Skeletal muscle cell (primary cell): ENCODE measurements at regions not wholly inside any gene's neighbourhood (a gene's known extent, or its start where the extent isn't known, plus 50 kb on each side); places are given as distances from the start of the nearest gene placed in this dataset.

ENCODE experiments used
- DNase-seq: peaks from one replicate; pipeline ENCODE4 v3.0.0-alpha.2; 2010; ENCODE audit warnings: low read depth
- H3K4me3 ChIP-seq: 2 replicates; pipeline ENCODE4 v1.5.1; 2011; ENCODE audit warnings: low read depth, mild to moderate bottlenecking, control low read depth, low read length, moderate library complexity

DNA sequence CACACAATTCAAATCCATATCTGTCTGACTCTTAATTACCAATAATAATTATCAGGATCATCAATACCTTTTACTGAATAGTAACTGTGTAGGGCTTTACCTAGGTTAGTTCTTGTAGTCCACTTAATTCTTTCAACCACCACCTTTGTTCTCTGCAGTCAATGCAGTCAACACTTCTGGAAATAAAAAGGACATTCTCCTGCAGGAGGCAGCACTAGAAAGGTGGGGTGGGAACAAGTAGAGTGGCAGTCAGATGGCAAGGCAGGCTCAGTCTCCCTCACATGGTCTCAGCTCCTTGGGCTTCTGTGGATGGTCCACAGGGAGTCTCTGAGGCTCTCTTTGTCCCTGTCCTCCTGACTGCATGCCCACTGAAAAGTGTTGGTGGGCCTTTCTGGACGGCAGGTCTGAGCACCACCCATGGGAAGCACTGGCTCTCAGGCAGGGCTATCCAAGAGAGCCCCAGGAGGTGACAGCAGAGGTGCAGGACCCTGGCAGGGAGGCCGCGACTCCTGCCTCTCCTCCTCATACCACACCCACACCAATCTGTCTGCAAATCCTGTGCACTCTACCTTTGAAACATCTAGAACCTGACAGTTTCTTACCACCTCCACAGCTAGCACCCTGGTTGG, 237.3 kb downstream of the FOXD2 start:
- DNase-seq = no peak

DNA sequence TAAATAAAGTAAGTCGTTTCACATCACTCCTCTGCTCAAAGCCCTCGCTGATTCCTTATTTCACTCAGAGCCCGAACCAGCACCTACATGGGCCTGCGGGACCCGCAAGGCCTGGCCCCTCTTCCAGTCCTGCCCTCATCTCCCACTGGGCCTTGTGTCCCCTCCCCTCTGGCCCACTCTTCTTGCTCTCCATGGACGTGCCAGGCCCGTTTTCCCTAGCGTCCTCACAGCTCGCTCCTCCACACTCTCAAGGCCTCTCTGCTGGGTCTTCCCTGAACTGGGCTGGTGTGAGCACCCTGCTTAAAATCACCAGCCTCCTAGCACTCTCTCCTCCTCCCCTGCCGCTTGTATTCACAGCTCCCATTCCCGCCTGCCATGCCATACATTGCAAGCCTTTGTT, 237.9 kb downstream of the FOXD2 start:
- no peak for DNase-seq
- H3K4me3 ChIP-seq = no peak overlapping the region

More for the DNA sequence above, 237.3 kb downstream of the FOXD2 start:
- no peak overlapping the region for H3K4me3 ChIP-seq

DNA sequence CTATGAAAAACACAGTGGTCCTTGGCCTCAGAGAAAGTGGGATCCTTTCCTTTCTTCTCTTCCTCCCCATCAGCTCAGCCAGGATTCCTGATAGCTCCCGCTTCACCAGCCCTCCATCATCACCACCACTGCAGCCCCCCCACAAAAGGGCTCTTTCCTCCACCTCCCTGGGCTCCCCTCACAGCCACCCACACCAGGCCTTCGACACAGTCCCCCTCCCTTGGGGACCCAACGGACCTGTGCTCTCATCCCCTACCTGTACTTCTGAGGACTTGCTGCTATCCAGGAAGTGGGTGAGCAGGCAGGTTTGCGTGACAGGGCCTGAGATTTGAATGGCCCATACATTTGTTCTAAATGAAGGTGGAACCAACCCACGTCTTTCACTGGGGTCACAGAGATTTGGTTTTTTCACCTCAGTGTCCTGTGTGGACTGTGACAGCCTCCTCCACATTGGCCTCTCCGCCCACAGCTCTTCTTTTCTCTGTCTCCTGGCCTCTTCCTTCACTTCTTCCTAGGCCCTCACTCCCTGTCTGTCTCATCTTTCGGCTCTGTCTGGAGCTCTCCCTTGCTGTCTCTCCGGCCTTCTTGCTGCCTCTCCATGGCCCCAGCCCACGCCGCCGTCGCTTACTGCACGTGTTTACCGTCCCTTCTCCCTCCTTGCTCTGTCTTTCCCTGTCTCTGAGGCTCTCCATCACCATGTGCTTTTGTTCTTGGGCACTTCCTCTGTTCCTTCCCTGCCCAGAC, 238.6 kb downstream of the FOXD2 start:
- no peak for DNase-seq
- H3K4me3 ChIP-seq = no peak overlapping the region

GRCh38 chr1:47677241-47677940, 239.5 kb downstream of the FOXD2 start:
- DNase-seq = no peak
- H3K4me3 ChIP-seq = no peak overlapping the region

GRCh38 chr1:47678464-47678980, 240.7 kb downstream of the FOXD2 start:
- DNase-seq = no peak
- no peak overlapping the region for H3K4me3 ChIP-seq

DNA sequence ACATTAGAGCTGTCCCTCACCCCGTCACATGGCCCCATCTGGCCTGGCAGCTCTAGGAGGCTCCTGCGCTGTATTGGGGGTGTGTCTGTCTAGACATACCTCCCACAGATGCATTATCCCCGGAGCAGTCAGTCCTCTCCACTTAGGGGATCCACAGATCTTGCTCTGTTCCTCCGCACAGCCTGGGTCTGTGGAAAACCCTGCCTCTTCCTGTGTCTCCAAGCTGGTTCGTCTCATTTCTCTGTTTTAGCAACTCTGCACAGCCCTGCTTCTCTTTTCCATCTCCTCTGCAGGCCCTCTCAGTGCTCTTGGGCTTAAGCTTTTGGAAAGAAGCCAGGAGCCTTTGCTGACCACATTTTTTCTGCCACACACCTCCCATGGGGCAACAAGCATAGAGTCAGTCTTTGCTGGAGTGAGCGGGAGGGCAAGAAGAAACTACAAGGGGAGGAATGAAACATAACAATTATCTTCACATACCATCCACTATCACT, 241.5 kb downstream of the FOXD2 start:
- H3K4me3 ChIP-seq = no peak overlapping the region
- DNase-seq = no peak

DNA sequence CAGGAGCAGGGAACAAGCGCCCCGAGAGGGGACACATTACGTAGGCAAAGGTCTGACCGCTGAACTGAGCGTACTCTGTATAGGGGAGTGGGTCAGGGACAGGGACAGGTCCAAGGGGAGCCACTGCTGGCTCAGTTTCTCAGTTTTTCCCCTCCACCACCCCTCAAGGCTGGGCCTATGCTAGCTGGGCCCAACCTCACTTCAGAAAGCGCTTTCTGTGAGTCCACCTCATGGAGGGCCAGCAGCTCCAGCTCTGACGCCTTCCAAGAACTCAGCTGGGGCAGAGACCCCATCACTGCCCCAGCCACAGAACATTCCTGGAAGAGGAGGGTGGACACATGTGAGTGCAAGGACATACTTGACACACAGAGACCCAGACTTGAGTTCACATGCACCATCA, 242.0 kb downstream of the FOXD2 start:
- H3K4me3 ChIP-seq = no peak overlapping the region
- DNase-seq = no peak

GRCh38 chr1:47680815-47681475, 243.1 kb downstream of the FOXD2 start:
- DNase-seq = no peak
- no peak overlapping the region for H3K4me3 ChIP-seq

DNA sequence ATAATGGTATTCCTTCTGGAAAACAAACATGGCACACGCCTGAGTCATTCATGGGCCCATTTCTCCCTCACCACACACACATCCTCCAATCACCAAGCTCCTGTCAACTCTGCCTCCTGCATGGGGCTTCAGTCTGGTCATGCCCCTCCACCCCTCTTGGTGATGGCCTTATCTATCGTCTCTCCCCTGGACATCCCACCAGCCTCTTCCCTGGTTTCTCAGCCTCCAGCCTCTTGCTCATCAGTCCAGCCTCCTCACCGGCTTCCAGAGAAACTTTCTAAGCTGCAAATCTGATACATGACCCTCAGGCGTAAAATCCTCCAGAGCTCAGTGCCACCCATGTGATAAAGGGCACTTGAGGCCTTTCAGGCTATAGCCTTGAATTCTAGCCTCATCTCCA, 243.9 kb downstream of the FOXD2 start:
- DNase-seq = no peak
- H3K4me3 ChIP-seq = no peak overlapping the region

DNA sequence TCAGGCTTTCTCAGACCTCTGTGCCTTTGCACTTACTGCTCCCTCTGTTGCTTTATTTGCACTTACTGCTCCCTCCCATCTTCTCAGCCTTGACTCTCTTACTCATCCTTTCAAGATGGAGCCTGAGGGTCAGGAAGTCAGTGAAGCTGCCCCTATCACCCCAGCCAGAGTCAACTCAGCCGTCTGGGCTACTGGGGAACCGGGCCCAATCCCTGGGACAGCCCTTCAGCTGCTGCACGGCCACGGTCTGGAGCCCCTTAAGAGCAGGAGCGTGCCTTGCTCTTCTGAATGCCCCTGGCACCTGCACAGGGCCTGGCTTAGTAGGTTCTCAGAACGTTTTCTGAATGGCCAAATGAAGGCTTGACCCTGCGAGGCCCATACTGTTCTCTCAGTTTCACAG, 244.4 kb downstream of the FOXD2 start:
- DNase-seq = no peak
- no peak overlapping the region for H3K4me3 ChIP-seq

DNA sequence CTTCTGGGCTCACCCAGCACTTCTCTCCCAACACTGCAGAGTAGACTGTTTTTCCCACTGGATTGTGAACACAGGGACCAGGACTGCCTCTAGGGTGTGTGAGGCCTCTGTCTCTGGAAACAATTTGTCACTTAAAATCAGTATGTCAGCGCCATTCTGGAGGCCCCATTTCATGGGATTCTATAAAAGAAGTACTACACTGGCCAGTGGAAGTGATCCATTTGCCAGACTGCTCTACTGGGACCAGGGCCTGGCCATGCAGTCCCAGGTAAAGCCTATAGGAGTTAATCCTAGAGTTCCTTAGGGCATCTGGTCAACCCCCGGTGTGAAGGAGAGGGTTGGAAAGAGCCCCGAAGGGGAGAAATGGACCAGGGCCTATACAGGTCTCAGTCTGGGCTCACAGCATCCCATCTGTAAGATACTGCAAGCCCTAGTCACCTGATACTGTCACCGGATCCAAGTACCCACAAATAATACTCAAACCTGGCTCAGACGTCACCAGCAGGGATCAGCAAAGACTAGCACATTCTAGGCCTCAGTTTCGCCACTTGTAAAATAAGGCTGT, 245.0 kb downstream of the FOXD2 start:
- no peak overlapping the region for H3K4me3 ChIP-seq
- DNase-seq = no peak

DNA sequence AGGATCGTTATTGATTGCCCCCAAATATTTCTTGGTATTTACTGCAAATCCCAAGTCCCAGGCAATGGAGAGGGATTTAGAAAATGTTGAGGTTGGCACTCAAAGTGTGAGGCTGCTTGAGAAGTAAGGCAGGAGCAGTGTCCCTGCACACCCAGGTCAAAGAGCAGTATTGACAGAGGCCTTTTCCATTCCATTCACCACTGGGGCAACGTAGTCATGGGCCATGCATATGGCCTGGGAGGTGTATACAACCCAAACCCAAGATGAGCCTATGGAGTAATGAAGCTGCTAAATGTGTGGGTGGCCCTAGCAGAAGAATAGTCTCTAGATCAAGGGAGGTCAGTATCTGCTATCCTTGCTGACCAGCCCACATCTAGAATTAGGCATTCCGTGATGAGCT, 245.6 kb downstream of the FOXD2 start:
- H3K4me3 ChIP-seq = no peak overlapping the region
- no peak for DNase-seq

- H3K4me3 ChIP-seq = no peak overlapping the region
- DNase-seq = no peak
Measured at GRCh38 chr1:47684518-47684917, 246.7 kb downstream of the FOXD2 start.

DNA sequence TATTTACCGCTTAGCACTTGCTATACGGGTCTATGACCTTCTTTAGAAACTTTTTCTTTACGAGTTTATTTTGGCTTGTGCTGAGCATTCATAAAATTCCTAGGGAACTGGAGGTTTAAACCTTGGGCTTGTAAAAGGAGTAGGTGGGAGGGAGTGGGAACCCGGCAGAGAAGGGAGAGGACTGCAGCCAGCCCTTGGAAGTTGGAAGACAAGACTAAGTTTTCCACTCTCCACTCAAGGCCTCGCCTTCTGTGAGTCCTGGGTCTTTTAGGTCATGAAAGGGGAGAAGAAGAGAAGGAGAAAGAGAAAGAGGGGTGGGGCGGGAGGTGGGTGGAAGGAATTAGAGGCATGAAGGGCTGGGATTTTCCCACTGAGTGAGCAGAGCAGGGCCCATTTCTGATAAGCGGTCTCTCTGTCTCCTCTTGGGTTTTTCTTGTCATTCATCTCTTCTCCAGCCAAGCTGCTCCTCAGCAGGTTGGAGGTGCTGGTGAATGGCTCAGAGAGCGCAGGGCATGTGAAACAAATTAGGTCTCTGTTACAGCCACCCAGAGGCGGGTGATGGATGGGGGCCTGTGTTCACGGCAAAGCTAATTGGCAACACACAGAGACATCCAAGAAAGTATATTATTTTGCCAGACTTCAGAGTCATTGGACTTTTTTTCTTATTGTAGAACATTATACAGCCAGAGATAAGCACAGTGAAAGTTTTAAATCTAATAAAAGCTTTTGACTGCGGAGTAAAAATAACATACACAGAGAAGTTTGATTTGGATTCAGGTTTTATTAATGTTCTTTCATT, 247.3 kb downstream of the FOXD2 start:
- no peak overlapping the region for H3K4me3 ChIP-seq
- no peak for DNase-seq

DNA sequence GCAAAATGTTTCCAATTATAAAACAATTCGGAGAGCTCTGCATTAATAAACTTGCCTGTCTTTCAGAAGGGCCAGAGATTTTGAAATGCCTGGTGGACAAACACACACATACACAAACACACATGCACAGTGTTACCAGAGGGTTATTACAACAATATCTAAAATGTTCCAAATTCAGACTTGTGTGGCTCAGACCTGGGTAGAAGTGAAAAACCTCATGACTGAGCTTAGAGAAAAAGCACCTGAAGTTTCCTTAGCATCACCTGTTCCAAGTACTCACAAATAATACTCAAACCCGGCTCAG, 247.9 kb downstream of the FOXD2 start:
- DNase-seq = no peak
- H3K4me3 ChIP-seq = no peak overlapping the region

GRCh38 chr1:47686731-47687630, 249.1 kb downstream of the FOXD2 start:
- no peak for DNase-seq

DNA sequence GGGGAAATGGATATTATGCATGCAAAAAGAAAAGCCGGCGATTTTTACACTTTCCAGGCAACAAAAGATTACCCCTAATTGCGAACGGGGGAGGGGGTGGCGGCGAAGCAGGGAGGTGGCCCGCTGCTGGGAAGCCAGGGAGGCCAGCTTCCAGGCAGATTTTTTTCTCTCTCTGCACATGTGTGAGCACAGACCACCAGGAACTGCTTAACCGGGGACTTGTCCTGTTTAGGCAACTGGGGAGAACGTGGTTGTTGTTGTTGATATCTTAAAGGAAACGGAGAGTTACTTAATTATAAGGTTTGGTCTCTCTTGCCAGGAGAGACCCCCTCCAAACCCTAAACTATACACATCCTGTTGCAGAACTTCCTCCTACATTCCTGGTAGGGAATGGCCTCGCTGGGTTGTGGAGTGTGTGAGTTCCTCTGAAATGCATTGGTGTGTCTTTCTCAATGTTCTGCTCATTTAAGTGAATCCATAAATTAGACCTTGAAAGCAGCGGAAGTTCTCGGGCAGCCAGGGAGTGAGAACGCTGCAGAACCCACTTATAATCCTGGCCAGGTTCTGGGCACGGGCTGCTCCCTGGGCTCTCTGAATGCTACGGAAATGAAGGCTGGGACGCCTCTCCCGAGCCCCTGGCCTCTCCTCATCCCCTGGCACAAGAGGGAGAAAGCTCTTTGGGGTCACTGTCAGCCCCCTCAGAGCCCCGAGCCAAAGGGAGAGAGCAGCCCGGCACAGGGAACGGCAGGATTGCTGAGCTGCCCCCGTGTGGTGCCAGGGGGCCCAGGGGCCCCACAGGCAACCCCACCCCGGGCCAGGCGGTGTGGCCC, 250.0 kb downstream of the FOXD2 start:
- DNase-seq = no peak
- no peak overlapping the region for H3K4me3 ChIP-seq

More at GRCh38 chr1:47686731-47687630, 249.1 kb downstream of the FOXD2 start:
- H3K4me3 ChIP-seq = no peak overlapping the region
